C4-2B (cell line): ENCODE measurements at regions not wholly inside any gene's neighbourhood (a gene's known extent, or its start where the extent isn't known, plus 50 kb on each side); places are given as distances from the start of the nearest gene placed in this dataset.

Experiments used
- H3K27ac ChIP-seq: fragments of 450-650 bp; 2 replicates; pipeline ENCODE4 v1.5.1; 2017
- ZFX ChIP-seq: fragments of 450-650 bp; IDR thresholded peaks from 2 replicates; pipeline ENCODE4 v1.6.1; 2017
- TF ChIP-seq, protein P1 (sequence below): fragments of 450-650 bp; conservative IDR thresholded peaks from 2 replicates; pipeline ENCODE4 v1.5.1; 2017; ENCODE audit warnings: mild to moderate bottlenecking

DNA sequence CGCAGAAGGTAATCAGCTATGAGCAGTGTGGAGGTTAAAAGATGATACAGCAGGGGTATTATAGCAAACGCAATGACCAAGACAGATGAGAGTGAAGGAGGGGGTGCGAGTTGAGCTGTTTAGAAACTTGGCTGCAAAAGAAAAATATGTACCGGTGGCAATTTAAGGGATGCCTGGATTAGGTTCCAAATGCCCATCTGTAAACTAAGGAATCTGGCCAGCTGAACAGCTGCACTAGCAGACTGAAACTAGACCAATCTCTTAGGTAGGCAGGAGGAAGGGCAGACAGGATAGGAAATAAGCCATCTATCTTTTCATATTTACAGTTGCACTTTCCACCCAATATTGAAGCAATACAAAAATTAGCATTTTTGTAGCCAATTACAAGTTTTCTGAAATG, 407.6 kb downstream of the HTR1B start:
- TF ChIP-seq, protein P1, sequence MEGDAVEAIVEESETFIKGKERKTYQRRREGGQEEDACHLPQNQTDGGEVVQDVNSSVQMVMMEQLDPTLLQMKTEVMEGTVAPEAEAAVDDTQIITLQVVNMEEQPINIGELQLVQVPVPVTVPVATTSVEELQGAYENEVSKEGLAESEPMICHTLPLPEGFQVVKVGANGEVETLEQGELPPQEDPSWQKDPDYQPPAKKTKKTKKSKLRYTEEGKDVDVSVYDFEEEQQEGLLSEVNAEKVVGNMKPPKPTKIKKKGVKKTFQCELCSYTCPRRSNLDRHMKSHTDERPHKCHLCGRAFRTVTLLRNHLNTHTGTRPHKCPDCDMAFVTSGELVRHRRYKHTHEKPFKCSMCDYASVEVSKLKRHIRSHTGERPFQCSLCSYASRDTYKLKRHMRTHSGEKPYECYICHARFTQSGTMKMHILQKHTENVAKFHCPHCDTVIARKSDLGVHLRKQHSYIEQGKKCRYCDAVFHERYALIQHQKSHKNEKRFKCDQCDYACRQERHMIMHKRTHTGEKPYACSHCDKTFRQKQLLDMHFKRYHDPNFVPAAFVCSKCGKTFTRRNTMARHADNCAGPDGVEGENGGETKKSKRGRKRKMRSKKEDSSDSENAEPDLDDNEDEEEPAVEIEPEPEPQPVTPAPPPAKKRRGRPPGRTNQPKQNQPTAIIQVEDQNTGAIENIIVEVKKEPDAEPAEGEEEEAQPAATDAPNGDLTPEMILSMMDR: no peak
- H3K27ac ChIP-seq: no peak overlapping the region

DNA sequence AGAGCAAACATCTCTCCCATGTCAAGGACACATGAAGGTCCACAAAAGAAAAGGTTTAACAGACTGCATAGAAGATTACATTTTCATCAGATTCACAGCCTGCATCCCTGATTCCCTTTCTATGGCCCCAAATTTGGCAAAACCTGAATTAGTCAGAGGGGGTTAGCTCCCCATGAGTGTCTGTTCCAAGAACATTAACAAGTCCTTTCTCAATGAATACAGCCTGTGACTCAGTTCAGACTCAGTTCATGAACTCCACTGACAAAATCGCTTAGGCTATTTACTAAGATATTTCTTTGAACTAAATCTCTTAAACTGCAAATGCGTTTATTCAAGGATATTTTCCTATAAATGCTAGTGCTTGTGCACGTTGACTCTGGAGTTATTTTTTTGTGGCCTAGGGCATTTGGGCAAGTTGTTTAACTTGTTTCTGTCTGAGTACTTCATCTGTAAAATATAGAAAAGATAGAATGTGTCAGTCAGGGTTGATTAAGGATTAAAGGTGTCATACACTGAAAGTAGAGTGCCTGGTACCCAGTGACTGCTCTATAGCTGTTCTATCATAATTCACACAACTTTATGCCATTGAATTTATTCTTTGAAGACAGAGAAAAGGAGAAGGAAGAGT, 422.6 kb downstream of the HTR1B start:
- TF ChIP-seq, protein P1: no peak
- no peak for TF ChIP-seq ZFX
- H3K27ac ChIP-seq: no peak overlapping the region

DNA sequence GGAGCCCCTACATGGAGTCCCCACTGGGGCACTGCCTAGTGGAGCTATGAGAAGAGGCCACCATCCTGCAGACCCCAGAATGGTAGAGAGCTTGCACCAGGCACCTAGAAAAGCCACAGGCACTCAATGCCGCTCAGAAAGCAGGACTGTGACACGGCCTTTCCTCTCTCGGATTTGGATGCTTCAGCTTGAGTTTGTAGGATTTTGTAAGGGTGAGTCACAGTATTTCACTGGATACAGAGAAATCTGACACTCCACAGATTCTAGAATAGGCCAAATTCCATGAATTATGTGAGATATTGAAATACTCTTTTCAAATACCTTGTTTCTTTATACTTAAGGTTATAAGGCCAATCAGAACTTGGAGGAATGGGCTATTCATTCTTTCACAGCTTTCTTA, 424.5 kb downstream of the HTR1B start:
- TF ChIP-seq, protein P1: no peak
- no peak for TF ChIP-seq ZFX
- no peak overlapping the region for H3K27ac ChIP-seq

- no peak for TF ChIP-seq ZFX
- TF ChIP-seq, protein P1: no peak
- no peak overlapping the region for H3K27ac ChIP-seq
Measured at GRCh38 chr6:77037439-77037838, 425.9 kb downstream of the HTR1B start.

DNA sequence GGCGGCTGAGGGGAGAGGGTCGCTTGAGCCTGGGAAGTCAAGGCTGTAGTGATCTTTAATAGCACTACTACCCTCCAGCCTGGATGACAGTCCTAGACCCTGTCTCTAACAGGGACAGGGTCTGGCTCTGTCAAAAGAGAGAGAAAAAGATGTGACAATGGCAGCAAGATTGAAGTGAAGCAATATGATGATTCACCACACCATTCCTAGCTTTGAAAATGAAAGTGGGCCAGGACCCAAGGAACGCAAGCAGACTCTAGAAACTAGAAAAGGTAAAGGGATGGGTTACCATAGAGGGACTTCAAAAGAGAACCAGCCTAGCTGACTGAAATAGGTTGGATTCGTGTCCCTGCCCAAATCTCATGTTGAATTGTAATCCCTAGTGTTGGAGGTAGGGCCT, 426.9 kb downstream of the HTR1B start:
- no peak for TF ChIP-seq ZFX
- TF ChIP-seq, protein P1: no peak
- no peak overlapping the region for H3K27ac ChIP-seq

DNA sequence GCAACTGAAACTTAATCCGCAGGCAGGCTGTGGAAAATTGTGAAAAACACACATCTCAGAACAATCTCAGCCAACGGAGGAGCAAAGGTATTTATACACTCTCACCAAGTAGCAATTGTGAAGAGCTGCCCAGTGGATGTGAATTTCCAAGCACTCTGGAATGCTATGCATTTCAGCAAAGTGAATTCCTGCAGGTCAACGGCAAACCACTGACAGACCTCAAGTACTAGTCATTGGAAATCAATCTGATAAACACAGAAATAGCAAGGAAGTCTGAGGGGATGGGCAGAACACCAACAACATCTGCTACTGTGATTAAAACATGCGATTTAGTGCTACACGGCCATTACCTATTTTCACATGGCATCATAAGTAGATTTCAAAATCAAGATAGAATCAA, 429.1 kb downstream of the HTR1B start:
- no peak overlapping the region for H3K27ac ChIP-seq
- TF ChIP-seq, protein P1: no peak

DNA sequence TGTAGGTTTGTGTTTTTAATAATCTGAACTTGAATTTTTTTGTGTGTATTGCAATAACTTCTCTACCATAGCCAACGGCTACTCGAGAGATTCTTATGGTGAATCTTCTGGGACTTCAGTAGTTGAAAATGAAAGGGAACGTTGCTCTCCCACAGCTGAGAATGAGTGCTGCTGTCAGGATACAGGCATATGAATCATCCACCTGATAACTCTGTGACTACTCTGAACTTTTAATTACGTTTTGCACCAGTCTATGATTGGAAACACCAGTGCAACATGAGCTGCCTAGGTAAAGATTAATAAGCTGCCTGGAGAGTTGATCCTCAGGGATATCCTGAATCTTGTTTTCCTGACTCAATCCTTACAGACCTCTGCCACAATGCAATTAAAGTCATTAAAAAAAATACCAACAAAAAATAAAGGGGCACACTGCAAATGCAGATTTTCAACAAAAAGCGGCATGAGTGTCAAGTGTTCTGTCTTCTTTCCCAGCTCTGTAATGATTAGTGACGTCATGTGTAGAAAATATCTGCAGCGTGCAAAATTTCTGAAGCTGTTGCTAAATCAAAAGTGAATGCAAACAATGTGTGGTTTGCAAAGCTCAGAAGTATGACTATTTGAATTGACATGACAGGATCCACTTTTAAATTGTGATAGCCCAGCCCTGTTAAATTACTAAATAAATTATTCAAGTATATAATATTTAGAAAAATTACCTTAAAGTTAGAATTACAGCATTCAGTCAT, 432.2 kb downstream of the HTR1B start:
- TF ChIP-seq, protein P1: no peak
- TF ChIP-seq ZFX: no peak
- H3K27ac ChIP-seq: no peak overlapping the region
